PC-9 (cell line): ENCODE measurements at regions not wholly inside any gene's neighbourhood (a gene's known extent, or its start where the extent isn't known, plus 50 kb on each side); places are given as distances from the start of the nearest gene placed in this dataset.

Experiments used
- BruUV-seq: library from RNA; stranded (reverse); fragments of 400-500 nt; replicated peaks from 2 replicates; lab custom pipeline; 2021; lab: Mats Ljungman, UMichigan
- CTCF ChIA-PET: fragments of 300-600 bp; sonication (Branson Sonifier 250); formaldehyde crosslinking; loops from one replicate; lab custom pipeline; 2022; ENCODE audit warnings: antibody characterized with exemption; lab: Charles Lee
- POLR2A ChIA-PET: fragments of 300-600 bp; sonication (Branson Sonifier 250); formaldehyde crosslinking; loops from one replicate; lab custom pipeline; 2022; ENCODE audit warnings: antibody characterized with exemption; ENCODE audit not compliant: unreplicated experiment; lab: Charles Lee
- DNase-seq, 2 experiments: peaks; one replicate each; pipeline versions ENCODE4 v3.0.0 to v3.0.0-alpha.2; 2015 to 2022; ENCODE audit warnings: mixed read lengths in 1 of 2
- H2AFZ ChIP-seq: fragments of 200-600 bp; sonication (generic); 2 replicates; pipeline ENCODE4 v1.8.1; 2017; ENCODE audit warnings: antibody characterized with exemption
- H3F3A ChIP-seq: fragments of 200-600 bp; sonication (generic); 2 replicates; pipeline ENCODE4 v1.8.1; 2017; ENCODE audit warnings: antibody characterized with exemption, mild to moderate bottlenecking, low read depth; ENCODE audit not compliant: insufficient read depth
- H3K27ac ChIP-seq: fragments of 200-600 bp; sonication (generic); 2 replicates; pipeline ENCODE4 v1.6.1; 2016; ENCODE audit warnings: mixed run types
- H3K27me3 ChIP-seq: fragments of 200-600 bp; sonication (generic); 2 replicates; pipeline ENCODE4 v1.6.1; 2016; ENCODE audit warnings: low read depth, mixed run types; ENCODE audit not compliant: insufficient read depth
- H3K36me3 ChIP-seq: fragments of 200-600 bp; sonication (generic); 2 replicates; pipeline ENCODE4 v1.6.1; 2016; ENCODE audit warnings: low read depth, mixed run types
- H3K4me1 ChIP-seq: fragments of 200-600 bp; sonication (generic); replicated peaks from 2 replicates; pipeline ENCODE4 v1.6.1; 2016; ENCODE audit warnings: mixed run types; ENCODE audit not compliant: insufficient read depth
- H3K4me2 ChIP-seq: fragments of 200-600 bp; sonication (generic); 2 replicates; pipeline ENCODE4 v1.6.1; 2017; ENCODE audit warnings: mixed run types
- H3K4me3 ChIP-seq: fragments of 200-600 bp; sonication (generic); 2 replicates; pipeline ENCODE4 v1.6.1; 2016; ENCODE audit warnings: mixed run types
- H3K79me2 ChIP-seq: fragments of 200-600 bp; sonication (generic); 2 replicates; pipeline ENCODE4 v1.6.1; 2017; ENCODE audit warnings: low read depth, mixed run types
- H3K9me2 ChIP-seq: fragments of 200-600 bp; sonication (generic); 2 replicates; pipeline ENCODE4 v1.8.1; 2017; ENCODE audit warnings: mild to moderate bottlenecking; ENCODE audit not compliant: insufficient read depth
- H3K9me3 ChIP-seq: fragments of 200-600 bp; sonication (generic); 2 replicates; pipeline ENCODE4 v1.8.1; 2016; ENCODE audit warnings: low read depth; ENCODE audit not compliant: insufficient read depth
- H4K20me1 ChIP-seq: fragments of 200-600 bp; sonication (generic); 2 replicates; pipeline ENCODE4 v1.8.1; 2017; ENCODE audit not compliant: insufficient read depth
- CTCF ChIP-seq: fragments of 200-600 bp; sonication (generic); conservative IDR thresholded peaks from 2 replicates; pipeline ENCODE4 v1.6.1; 2017; ENCODE audit warnings: mixed run types, antibody characterized with exemption, mild to moderate bottlenecking, moderate library complexity
- EZH2 ChIP-seq: fragments of 200-600 bp; sonication (generic); IDR thresholded peaks from 2 replicates; pipeline ENCODE4 v1.8.0; 2017; ENCODE audit warnings: antibody characterized with exemption, low read depth
- intact Hi-C: fragments of 100-400 bp; cut with micrococcal nuclease; formaldehyde crosslinking; loops from one replicate; pipeline ENCODE4 v1.10.0; 2022; ENCODE audit not compliant: unreplicated experiment

GRCh38 chr18:8489761-8490160, 119.5 kb upstream of the RAB12 start:
- no peak for TF ChIP-seq CTCF
- no peak for TF ChIP-seq EZH2
- Histone ChIP-seq H3K36me3 (no peaks in the 10 kb centered on the region), H3K4me2 (no peak overlapping the region), H3K4me3 (no peak overlapping the region), H4K20me1 (no peaks in the 10 kb centered on the region), H2AFZ (no peak overlapping the region), H3K9me3 (no peaks in the 10 kb centered on the region), H3K27ac (no peak overlapping the region), H3F3A (no peaks in the 10 kb centered on the region; the same call in 1 of the 2 replicates), H3K79me2 (no peaks in the 10 kb centered on the region), H3K9me2 (no peaks in the 10 kb centered on the region; the same call in 1 of the 2 replicates), H3K4me1 (no peaks in the 10 kb centered on the region), H3K27me3 (peaks cover 42% of the 10 kb centered on the region)
- ChIA-PET CTCF (no interaction called here), POLR2A (no interaction called here)
- no peak for DNase-seq
- intact Hi-C loops: loop anchor here (10.0 kb wide), 2 partner anchors 65 to 515 kb away; no protein-coding TSS in a partner anchor
- BruUV-seq: no TSS peak

GRCh38 chr18:8491516-8491915, 117.7 kb upstream of the RAB12 start:
- CTCF ChIA-PET: no interaction called here
- TF ChIP-seq EZH2 (no peak), CTCF (no peak)
- Histone ChIP-seq H2AFZ (no peak overlapping the region), H4K20me1 (no peaks in the 10 kb centered on the region), H3K9me3 (no peaks in the 10 kb centered on the region), H3K36me3 (no peaks in the 10 kb centered on the region), H3K4me1 (no peaks in the 10 kb centered on the region), H3F3A (no peaks in the 10 kb centered on the region; the same call in 1 of the 2 replicates), H3K27me3 (peaks cover 53% of the 10 kb centered on the region), H3K4me3 (no peak overlapping the region), H3K79me2 (no peaks in the 10 kb centered on the region), H3K27ac (no peak overlapping the region), H3K4me2 (no peak overlapping the region), H3K9me2 (no peaks in the 10 kb centered on the region; the same call in 1 of the 2 replicates)
- BruUV-seq: no TSS peak
- intact Hi-C loops: no loop called here
- no peak for DNase-seq
- POLR2A ChIA-PET: no interaction called here

- H4K20me1 ChIP-seq: no peaks in the 10 kb centered on the region
- no peak overlapping the region for H3K4me3 ChIP-seq
- H3K36me3 ChIP-seq: no peaks in the 10 kb centered on the region
- no peaks in the 10 kb centered on the region; the same call in 1 of the 2 replicates for H3K9me2 ChIP-seq
- TF ChIP-seq CTCF (no peak), EZH2 (no peak)
- no TSS peak for BruUV-seq
- H3F3A ChIP-seq: no peaks in the 10 kb centered on the region; the same call in 1 of the 2 replicates
- CTCF ChIA-PET: no interaction called here
- H3K4me1 ChIP-seq: no peaks in the 10 kb centered on the region
- peaks cover 56% of the 10 kb centered on the region for H3K27me3 ChIP-seq
- H2AFZ ChIP-seq: no peak overlapping the region
- DNase-seq: no peak
- H3K4me2 ChIP-seq: no peak overlapping the region
- H3K27ac ChIP-seq: no peak overlapping the region
- 0 out of 2 replicates have a peak, but pooled peaks cover 3% of the 10 kb centered on the region for H3K9me3 ChIP-seq
- POLR2A ChIA-PET: no interaction called here
- intact Hi-C loops: no loop called here
- H3K79me2 ChIP-seq: no peaks in the 10 kb centered on the region
Measured at GRCh38 chr18:8493141-8493540, 116.1 kb upstream of the RAB12 start.
